ENCODE measurements at regions not wholly inside any gene's neighbourhood (a gene's known extent, or its start where the extent isn't known, plus 50 kb on each side); places are given as distances from the start of the nearest gene placed in this dataset.

- H2AK5ac ChIP-seq (ENCODE audit: insufficient read length, low read length): no peak overlapping the region
- no peak overlapping the region for H4K8ac ChIP-seq (replicated peaks; ENCODE audit: insufficient read length, low read depth, low read length)
- no peak overlapping the region for H3K23ac ChIP-seq (ENCODE audit: insufficient read length, low read depth, low read length)
- no peak overlapping the region for H4K91ac ChIP-seq (ENCODE audit: insufficient read length, low read depth, low read length)
- Mint-ChIP-seq H3K36me3 (ENCODE audit: insufficient read depth in 1 of 3, low read depth in 3 of 3) (no peaks in the 10 kb centered on the region), H3K4me1 (no peaks in the 10 kb centered on the region; a peak in 1 of 4 replicates), H3K4me3 (no peak overlapping the region), H3K27me3 (ENCODE audit: low read depth) (no peaks in the 10 kb centered on the region), H3K9me3 (no peaks in the 10 kb centered on the region), H3K27ac (no peak overlapping the region)
- H3K9me3 ChIP-seq (ENCODE audit: control insufficient read depth, low read depth, low read length): no peaks in the 10 kb centered on the region
- no peak overlapping the region for H3K4me2 ChIP-seq (ENCODE audit: insufficient read depth, insufficient read length, low read length)
- H3K18ac ChIP-seq (ENCODE audit: insufficient read length, low read depth, low read length): no peak overlapping the region
- H4K20me1 ChIP-seq (ENCODE audit: control insufficient read depth, insufficient read depth, insufficient read length): no peaks in the 10 kb centered on the region
- TF ChIP-seq CTCF (conservative IDR thresholded peaks at IDR 0.05): no peak
- H3K79me1 ChIP-seq (ENCODE audit: insufficient read depth, low read depth, low read length, poor library complexity, severe bottlenecking): no peaks in the 10 kb centered on the region
- H2AFZ ChIP-seq (ENCODE audit: low read length): no peak overlapping the region
- H3K27me3 ChIP-seq (ENCODE audit: insufficient read depth, low read length): no peaks in the 10 kb centered on the region
- H2BK120ac ChIP-seq (ENCODE audit: low read depth, low read length, poor library complexity, severe bottlenecking): no peak overlapping the region
- H3K4ac ChIP-seq (ENCODE audit: low read depth, low read length): no peak overlapping the region
- no peak overlapping the region for H3K9ac ChIP-seq (ENCODE audit: extremely low read depth, insufficient read length, low read length)
- no peak overlapping the region for H2BK12ac ChIP-seq (ENCODE audit: insufficient read length, low read depth, low read length)
- no peak overlapping the region for H2BK15ac ChIP-seq (ENCODE audit: low read depth, low read length)
- no peak overlapping the region for H2BK20ac ChIP-seq (ENCODE audit: low read depth, low read length, poor library complexity, severe bottlenecking)
- H3K4me1 ChIP-seq (ENCODE audit: insufficient read depth, low read length): no peaks in the 10 kb centered on the region
- no peaks in the 10 kb centered on the region for H3K23me2 ChIP-seq (ENCODE audit: insufficient read length, low read depth, low read length, poor library complexity, severe bottlenecking)
- no peak overlapping the region for H4K5ac ChIP-seq (ENCODE audit: insufficient read length, low read depth, low read length)
- no peak overlapping the region for H3K56ac ChIP-seq (ENCODE audit: insufficient read length, low read depth, low read length)
- no peaks in the 10 kb centered on the region for H3K79me2 ChIP-seq (ENCODE audit: insufficient read depth, low read length)
- no peak for DNase-seq
- WGBS (ENCODE audit: extremely low coverage, insufficient read length, low lambda C conversion rate): no CpG with 5 or more reads among the region's 1 CpG
- no peak overlapping the region for H3K27ac ChIP-seq (ENCODE audit: insufficient read length, low read depth, low read length)
- H3K14ac ChIP-seq (ENCODE audit: insufficient read depth, low read length): no peak overlapping the region
- no peak overlapping the region for H3T11ph ChIP-seq (ENCODE audit: low read length)
- H2BK5ac ChIP-seq (ENCODE audit: insufficient read length, low read length): no peak overlapping the region
Observed at GRCh38 chr16:62565706-62566105, 529.5 kb upstream of the CDH8 start.

Measured in H9 (cell line).